OCI-LY3 (cell line): ENCODE measurements at regions not wholly inside any gene's neighbourhood (a gene's known extent, or its start where the extent isn't known, plus 50 kb on each side); places are given as distances from the start of the nearest gene placed in this dataset.

Source experiments
- H2AFZ ChIP-seq: fragments of 200-600, 300-600 bp; shearing (Covaris generic); 2 replicates; pipeline ENCODE4 v1.6.0; 2014; ENCODE audit warnings: antibody characterized with exemption, low read depth, low read length
- H3K27ac ChIP-seq: fragments of 200-600, 300-600 bp; sonication (generic); 2 replicates; pipeline ENCODE4 v1.5.1; 2014; ENCODE audit warnings: mild to moderate bottlenecking, low read length, moderate library complexity, mixed read lengths
- H3K27me3 ChIP-seq: fragments of 200-600, 300-600 bp; sonication (generic); 2 replicates; pipeline ENCODE4 v1.6.1; 2014; ENCODE audit warnings: low read depth, low read length, mixed read lengths
- H3K36me3 ChIP-seq: fragments of 200-600, 300-600 bp; sonication (generic); replicated peaks from 2 replicates; pipeline ENCODE3; 2014; ENCODE audit warnings: low read depth, low read length, mixed read lengths
- H3K4me1 ChIP-seq: fragments of 300-600, 200-600 bp; sonication (generic); 2 replicates; pipeline ENCODE4 v1.6.1; 2014; ENCODE audit warnings: low read length, mixed read lengths
- H3K4me2 ChIP-seq: fragments of 200-600, 300-600 bp; sonication (generic); 2 replicates; pipeline ENCODE4 v1.6.1; 2014; ENCODE audit warnings: low read length, mixed read lengths
- H3K4me3 ChIP-seq: fragments of 300-600, 200-600 bp; sonication (generic); 2 replicates; pipeline ENCODE4 v1.5.1; 2014; ENCODE audit warnings: antibody characterized with exemption, mild to moderate bottlenecking, low read length, moderate library complexity
- H3K79me2 ChIP-seq: fragments of 300-600, 200-600 bp; shearing (Covaris generic); 2 replicates; pipeline ENCODE4 v1.6.1; 2014; ENCODE audit warnings: mild to moderate bottlenecking, low read length, mixed read lengths
- H3K9ac ChIP-seq: fragments of 300-600, 200-600 bp; shearing (Covaris generic); 2 replicates; pipeline ENCODE4 v1.6.0; 2014; ENCODE audit warnings: mild to moderate bottlenecking, low read length, moderate library complexity
- H3K9me3 ChIP-seq: fragments of 200-600, 300-600 bp; shearing (Covaris generic); 2 replicates; pipeline ENCODE4 v1.6.1; 2014; ENCODE audit warnings: low read length, mixed read lengths; ENCODE audit not compliant: insufficient read depth
- H4K20me1 ChIP-seq: fragments of 200-600, 300-600 bp; sonication (generic); 2 replicates; pipeline ENCODE4 v1.6.1; 2016; ENCODE audit warnings: low read length, mixed read lengths; ENCODE audit not compliant: insufficient read depth
- CTCF ChIP-seq: fragments of 200-600, 300-600 bp; sonication (generic); IDR thresholded peaks from 2 replicates; pipeline ENCODE4 v1.5.1; 2014; ENCODE audit warnings: antibody characterized with exemption, low read length, low read depth
- EZH2phosphoT487 ChIP-seq: fragments of 200-600 bp; shearing (Covaris generic); IDR thresholded peaks from 2 replicates; pipeline ENCODE4 v1.6.1; 2018; ENCODE audit warnings: antibody characterized with exemption, mixed run types, low read depth

DNA sequence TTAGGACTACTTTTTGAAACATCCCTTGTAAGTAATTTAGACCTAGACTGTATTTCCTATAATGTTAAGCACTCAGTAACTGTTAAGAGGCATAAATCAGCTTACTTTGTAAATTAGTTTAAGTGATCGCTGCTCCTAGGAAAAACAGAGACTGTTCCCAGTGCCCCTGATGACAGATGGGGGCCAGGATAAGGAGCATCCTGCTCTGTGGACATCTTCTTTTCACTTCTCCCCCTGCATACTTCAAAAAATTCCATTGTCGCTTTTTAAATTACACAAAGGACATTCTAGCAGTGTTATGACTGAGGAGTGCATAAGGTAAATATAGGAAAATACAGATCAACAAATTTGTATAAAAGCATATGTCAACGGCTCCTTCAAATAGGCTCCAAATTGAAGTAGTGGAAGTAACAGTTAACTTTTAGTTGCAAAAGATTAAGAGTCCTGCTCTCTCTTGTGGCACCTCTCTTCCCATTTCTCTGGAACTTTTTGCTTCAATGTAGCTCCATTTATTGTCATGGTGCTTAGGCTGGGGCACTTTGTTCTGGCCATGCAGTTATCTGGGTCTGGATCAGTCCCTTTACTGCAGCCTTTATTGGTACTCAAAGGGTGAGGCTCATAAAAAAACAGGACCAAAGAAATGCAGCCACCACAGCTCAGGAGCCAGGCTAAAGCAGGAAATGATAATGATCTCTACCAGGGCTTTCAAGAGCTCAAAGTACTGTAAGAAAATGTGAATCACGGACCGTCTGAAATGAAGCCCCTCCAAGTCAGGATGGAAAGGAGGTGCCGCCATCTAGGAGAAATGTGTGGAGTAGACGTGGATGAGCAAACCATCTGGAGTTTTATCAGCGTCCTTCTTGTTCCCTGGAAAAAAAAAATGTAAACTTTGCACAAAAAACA lies 162.1 kb upstream of the ZNF516 start:
- Histone ChIP-seq H3K9ac (no peak overlapping the region), H3K4me2 (no peak overlapping the region), H3K79me2 (no peaks in the 10 kb centered on the region), H4K20me1 (no peaks in the 10 kb centered on the region), H3K27me3 (peaks cover 26% of the 10 kb centered on the region), H2AFZ (no peak overlapping the region), H3K27ac (no peak overlapping the region), H3K4me1 (no peaks in the 10 kb centered on the region), H3K4me3 (no peak overlapping the region), H3K9me3 (no peaks in the 10 kb centered on the region), H3K36me3 (no peaks in the 10 kb centered on the region)
- TF ChIP-seq CTCF = no peak
- TF ChIP-seq EZH2phosphoT487 = no peak

GRCh38 chr18:76654577-76654976 lies 159.5 kb upstream of the ZNF516 start:
- no peak overlapping the region for H3K27ac ChIP-seq
- H3K36me3 ChIP-seq = no peaks in the 10 kb centered on the region

DNA sequence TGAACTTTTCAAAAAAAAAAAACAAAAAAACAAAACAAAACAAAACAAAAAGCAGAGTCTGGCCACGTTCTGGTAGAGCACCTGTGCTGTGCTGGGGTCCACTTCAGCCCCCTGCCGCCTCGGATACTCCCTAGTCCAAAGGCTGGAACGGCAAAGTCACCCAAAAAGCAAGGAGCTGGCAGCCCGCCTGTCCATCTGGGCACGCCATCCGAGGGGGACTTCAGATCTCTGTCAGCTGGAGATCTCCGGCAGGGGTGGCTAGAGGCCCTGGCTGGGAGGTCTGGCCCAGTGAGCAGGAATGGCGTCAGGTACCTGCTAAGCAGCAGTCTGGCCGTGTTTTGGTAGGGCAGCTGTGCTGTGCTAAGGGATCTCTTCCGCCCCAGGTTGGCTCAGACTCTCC lies 152.3 kb upstream of the ZNF516 start:
- TF ChIP-seq EZH2phosphoT487 (no peak), CTCF (no peak)
- H2AFZ ChIP-seq = no peak overlapping the region
- no peaks in the 10 kb centered on the region for H3K79me2 ChIP-seq
- H3K4me2 ChIP-seq = no peak overlapping the region
- no peaks in the 10 kb centered on the region for H3K4me1 ChIP-seq
- H3K27me3 ChIP-seq = peaks cover 7% of the 10 kb centered on the region; the same call in 1 of the 2 replicates
- H3K9me3 ChIP-seq = no peaks in the 10 kb centered on the region
- H3K4me3 ChIP-seq = no peak overlapping the region
- no peaks in the 10 kb centered on the region for H3K36me3 ChIP-seq
- no peaks in the 10 kb centered on the region for H4K20me1 ChIP-seq
- H3K9ac ChIP-seq = no peak overlapping the region
- no peak overlapping the region for H3K27ac ChIP-seq

More at GRCh38 chr18:76654577-76654976, 159.5 kb upstream of the ZNF516 start:
- Histone ChIP-seq H4K20me1 (no peaks in the 10 kb centered on the region), H3K79me2 (no peaks in the 10 kb centered on the region), H2AFZ (no peak overlapping the region), H3K4me2 (no peak overlapping the region), H3K9ac (no peak overlapping the region), H3K4me3 (no peak overlapping the region), H3K4me1 (no peaks in the 10 kb centered on the region), H3K9me3 (no peaks in the 10 kb centered on the region), H3K27me3 (peaks cover 33% of the 10 kb centered on the region)
- no peak for TF ChIP-seq EZH2phosphoT487
- TF ChIP-seq CTCF = no peak

DNA sequence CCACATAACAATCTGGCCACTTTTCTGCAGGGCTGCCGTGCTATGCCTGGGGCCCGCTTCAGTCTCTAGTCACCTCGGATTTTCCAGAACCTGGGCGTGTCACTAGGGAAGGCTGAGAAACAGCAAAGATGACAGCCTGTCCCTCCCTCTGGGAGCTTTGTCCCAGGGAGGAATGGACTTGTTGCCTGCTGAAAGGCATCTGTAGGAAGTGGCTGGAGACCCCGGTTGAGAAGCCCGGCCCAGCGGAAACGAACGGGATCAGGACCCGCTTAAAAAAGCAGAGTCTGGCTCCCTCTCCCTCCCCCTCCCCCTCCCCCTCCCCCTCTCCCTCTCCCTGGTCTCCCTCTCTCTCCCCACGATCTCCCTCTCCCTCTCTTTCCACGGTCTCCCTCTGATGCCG lies 149.5 kb upstream of the ZNF516 start:
- no peak for TF ChIP-seq CTCF
- no peak for TF ChIP-seq EZH2phosphoT487
- Histone ChIP-seq H3K79me2 (no peaks in the 10 kb centered on the region), H3K4me3 (no peak overlapping the region), H3K4me2 (no peak overlapping the region), H3K27ac (no peak overlapping the region), H3K27me3 (no peaks in the 10 kb centered on the region), H2AFZ (no peak overlapping the region), H3K4me1 (no peaks in the 10 kb centered on the region), H3K36me3 (no peaks in the 10 kb centered on the region), H3K9me3 (no peaks in the 10 kb centered on the region), H3K9ac (no peak overlapping the region), H4K20me1 (no peaks in the 10 kb centered on the region)
